ENCODE measurements at regions not wholly inside any gene's neighbourhood (a gene's known extent, or its start where the extent isn't known, plus 50 kb on each side); places are given as distances from the start of the nearest gene placed in this dataset.

DNA sequence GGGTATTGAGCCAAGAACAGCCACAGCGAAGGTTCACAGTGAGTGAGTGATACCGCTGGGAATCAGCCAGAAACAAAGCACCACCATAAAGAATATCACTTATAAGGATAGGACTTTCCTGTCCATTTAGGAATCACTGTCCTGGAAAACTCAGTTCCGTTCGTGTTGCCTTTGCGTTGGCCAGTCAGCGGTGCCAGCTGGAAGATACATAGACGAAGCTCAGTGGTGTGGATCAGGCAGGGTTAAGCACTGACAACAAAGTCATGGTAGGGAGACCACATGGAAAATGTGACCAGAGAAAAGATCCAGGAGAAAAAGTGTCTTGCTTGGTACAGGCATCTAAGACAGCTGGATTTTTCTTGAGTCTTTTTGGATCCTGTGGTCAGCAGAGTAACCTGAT lies 579.7 kb upstream of the DPP6 start:
- no peak for DNase-seq (ENCODE audit: low spot score)
- intact Hi-C loops (cut with DNase I): no loop called here

- intact Hi-C loops (cut with DNase I): no loop called here
- no peak for DNase-seq (ENCODE audit: low spot score)
Measured at GRCh38 chr7:153473185-153473584, 579.0 kb upstream of the DPP6 start.

DNA sequence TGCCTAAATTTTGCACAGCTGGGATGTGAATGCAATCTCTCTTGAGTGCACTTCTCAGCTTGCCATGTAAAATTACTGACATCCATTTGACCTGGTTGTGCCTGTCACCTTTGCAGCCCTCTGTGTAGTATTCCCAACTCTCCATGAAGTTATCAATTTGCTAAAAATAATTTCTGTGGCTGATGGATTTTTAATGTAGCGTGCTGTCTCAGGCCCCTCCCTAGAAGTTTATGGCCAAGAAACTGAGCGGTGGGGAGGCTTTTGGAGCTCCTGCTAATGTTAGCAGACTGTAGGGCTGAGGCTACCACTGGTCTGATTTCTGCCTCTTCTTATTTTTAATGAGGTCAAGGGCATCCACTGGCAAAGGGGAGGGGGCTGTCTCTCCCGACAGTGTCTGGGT lies 577.0 kb upstream of the DPP6 start:
- intact Hi-C loops (cut with DNase I): no loop called here
- DNase-seq (ENCODE audit: low spot score): no peak

- intact Hi-C loops (cut with DNase I): no loop called here
Measured at GRCh38 chr7:153476166-153476565, 576.0 kb upstream of the DPP6 start.

GRCh38 chr7:153496257-153496656 lies 555.9 kb upstream of the DPP6 start:
- no peak for DNase-seq (ENCODE audit: low spot score)
- intact Hi-C loops (cut with DNase I): no loop called here

More at GRCh38 chr7:153476166-153476565, 576.0 kb upstream of the DPP6 start:
- no peak for DNase-seq (ENCODE audit: low spot score)

DNA sequence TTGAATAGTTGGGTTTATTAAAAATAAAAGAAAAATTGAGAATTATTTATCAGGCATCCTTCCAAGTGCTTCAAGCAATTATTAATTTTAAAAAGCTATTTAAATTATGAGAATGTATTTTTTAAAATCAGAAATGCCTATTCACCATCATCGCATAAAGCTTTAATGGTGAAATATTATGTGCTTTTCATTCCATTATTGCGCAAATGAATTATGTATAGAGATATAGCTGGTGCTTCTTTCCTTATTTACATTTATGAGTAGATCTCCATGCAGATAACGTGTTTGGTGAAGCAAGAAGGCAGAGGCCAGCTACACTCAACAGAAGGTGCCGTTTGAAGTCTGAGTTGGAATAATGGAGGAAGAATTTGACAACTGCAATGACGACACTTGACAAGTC lies 549.1 kb upstream of the DPP6 start:
- no peak for DNase-seq (ENCODE audit: low spot score)
- intact Hi-C loops (cut with DNase I): no loop called here

DNA sequence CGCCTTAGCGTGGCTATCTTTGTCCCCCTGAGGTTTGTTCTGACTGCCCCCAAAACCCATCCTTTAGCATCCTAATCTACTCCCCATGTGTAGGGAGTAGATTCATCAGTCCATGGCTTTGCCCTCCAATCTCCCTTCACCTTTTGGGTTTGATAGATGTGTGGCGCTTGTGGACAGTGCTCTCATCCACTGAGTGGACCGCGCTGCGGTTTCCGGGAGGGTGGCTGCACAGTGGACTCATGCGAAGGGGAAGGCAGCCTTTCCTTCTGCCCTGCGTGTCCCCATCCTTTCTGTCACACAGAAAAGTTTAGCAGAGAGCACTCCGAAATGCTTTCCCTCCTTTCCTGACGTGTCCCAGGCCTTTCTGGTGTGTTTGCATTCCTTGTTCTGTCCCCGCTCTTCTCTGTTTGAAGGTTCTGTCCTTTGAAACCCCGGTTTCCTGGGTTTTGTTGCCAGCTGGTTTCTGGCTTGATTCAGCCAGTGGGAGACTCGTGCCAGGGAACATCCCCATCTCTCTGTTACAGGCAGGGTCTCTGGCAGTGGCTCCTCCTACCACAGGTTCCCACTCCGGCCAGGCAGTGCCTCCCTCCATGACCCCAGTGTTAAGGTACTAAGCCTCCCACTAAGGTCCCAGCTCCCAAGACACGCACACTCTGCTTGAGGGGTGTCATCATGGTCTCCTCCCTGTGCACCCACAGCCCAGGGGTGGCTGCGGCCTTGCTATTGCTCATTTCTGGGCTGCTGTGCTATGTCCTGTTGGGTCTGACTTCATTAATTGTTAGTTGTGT lies 547.7 kb upstream of the DPP6 start:
- intact Hi-C loops (cut with DNase I): no loop called here
- no peak for DNase-seq (ENCODE audit: low spot score)

DNA sequence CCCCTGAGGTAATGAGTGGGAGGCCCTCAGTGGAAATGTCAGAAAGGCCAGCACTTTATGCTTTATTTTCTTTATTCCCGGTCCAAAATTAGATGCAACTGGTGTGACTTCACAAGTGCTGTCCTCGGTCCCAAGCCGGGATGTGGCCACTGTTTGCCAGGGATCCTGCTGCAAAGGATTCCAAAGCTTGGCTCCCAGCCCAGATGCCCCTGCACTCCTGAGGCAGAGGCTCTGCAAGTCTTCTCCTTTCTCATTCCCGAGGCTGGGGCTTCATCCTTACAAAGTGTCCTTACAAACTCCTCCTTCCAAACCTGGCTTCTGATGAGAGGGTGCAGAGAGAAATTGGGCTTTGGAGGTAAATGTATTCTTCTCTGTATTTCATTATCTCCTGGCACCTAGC lies 544.3 kb upstream of the DPP6 start:
- intact Hi-C loops (cut with DNase I): no loop called here
- DNase-seq (ENCODE audit: low spot score): no peak

DNA sequence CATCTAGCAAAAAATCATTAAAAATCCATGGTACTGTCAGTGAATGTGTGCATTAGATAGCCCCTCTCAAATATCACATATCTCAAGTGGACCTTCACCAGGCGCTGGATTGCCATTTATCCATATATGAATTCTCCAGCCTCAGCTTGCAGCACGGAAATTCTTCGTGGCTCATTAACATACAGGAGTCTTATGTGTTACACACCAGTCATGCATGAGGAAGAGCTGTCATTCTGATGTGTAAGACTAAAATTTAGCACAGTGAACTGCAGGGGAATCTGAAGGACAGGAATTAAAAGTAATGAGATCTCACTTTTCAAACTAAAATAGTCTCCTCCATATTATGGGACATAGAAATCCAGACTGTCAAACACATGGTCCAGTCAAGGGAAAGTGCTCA lies 542.4 kb upstream of the DPP6 start:
- DNase-seq (ENCODE audit: low spot score): no peak
- intact Hi-C loops (cut with DNase I): no loop called here

DNA sequence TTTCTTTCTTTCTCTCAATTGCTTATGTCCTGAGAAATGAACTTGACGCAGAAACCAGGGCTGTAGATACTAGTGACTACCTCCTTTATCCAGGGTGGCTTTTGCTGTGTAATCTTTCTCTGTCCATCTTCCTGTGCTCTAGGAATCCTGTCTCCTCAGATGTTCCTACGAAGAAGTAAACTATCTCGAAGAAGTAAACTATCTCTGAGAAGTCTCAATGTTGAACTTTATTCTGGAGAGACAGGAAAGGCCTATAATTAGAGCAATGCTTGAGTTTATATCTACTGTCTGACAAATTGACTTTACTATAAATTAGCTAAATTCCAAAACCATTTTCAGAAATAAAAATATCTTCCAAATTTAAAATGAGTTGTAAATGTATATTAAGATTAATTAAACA lies 541.5 kb upstream of the DPP6 start:
- no peak for DNase-seq (ENCODE audit: low spot score)
- intact Hi-C loops (cut with DNase I): no loop called here

DNA sequence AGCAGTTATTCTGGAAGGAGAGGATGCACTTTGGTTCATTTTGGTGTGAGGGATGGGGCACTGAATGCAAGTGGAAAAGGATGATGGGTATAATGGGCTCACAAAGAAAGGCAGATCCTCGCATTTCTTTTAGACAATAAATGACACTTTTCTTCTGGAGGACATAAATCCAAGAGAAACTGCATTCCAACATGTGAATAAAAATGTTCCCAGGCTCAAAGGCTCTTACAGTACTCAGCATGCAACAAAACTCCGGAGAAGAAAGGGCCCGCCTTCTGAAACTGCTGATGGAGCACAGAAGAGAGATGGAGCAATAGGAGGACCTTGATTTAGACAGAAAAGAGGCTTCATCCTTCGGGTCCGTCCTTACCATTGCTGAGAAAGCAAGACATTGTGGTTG lies 538.2 kb upstream of the DPP6 start:
- intact Hi-C loops (cut with DNase I): no loop called here

GRCh38 chr7:153515359-153515758 lies 536.8 kb upstream of the DPP6 start:
- intact Hi-C loops (cut with DNase I): no loop called here
- DNase-seq (ENCODE audit: low spot score): no peak

More for the DNA sequence above, 538.2 kb upstream of the DPP6 start:
- DNase-seq (ENCODE audit: low spot score): no peak

DNA sequence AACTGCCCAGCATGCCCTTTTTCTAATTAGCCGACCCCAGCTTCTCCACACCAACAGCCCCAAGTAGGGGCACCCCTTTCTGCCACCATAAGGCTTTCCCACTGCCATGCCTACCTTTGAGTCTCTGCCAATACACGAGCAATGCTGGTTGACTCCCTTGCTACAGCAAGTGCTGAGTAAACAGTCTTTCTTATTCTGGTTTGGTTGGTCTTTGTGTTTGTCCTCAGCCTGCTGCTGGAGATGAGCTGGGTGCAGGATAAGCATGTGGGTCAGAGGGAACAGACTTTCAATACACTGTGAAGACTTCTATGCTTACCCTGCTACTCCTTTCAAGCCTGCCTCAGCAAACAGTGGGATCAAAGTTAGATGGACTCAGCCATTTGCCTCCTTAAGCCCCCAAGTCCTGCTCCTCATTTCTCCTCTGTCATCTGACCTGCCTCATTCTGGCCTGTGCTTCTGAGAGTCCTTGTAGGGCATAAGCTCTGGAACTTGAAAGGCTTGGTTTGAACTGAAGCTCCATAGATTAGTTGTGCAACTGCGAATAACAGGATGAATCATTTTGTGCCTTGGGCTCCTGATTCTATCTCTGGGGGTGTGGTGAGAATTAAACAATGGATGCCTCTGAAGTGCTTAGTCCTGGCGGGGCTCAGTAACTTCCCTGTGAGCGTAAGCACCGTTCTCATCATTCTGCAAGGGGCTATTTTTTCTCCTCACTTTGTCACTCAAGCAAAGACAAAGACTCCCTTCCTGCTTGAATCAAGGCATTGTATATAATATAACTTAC lies 533.8 kb upstream of the DPP6 start:
- DNase-seq (ENCODE audit: low spot score): no peak
- intact Hi-C loops (cut with DNase I): no loop called here

DNA sequence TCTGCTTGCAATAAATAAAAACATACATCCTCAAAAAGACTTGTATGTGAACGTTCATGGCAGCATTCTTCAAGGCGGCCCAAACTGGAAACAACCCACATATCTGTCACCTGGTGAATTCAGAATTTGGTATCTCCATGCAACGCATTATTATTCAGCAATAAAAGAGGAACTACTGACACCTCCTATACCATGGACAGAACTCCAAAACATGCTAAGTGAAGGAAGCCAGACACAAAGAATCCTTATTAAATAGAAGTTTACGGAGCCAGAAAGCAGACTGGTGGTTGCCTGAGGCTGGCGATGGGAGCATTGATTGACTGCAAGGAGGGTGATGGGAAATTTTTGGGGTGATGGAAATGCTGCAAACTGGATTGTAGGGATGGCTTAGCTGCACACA lies 530.8 kb upstream of the DPP6 start:
- no peak for DNase-seq (ENCODE audit: low spot score)
- intact Hi-C loops (cut with DNase I): no loop called here

DNA sequence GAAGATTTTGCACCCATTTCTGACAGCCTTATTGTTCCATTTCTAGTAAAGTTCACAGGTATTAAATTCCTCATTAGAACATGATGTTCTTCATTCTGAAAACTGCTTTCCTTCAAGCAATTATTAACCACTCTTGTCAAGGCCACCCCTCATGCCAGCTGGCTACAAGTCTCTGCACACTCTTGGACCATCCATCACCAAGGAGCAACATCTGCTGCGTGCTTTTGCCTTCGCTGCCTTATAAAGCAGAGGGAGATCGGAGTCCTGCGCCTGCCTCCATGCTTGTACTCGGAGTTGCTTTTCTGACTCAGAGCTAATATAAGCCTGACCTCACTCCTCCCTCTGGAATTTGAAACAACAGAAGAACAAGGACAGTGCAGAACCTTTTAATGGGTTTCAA lies 529.9 kb upstream of the DPP6 start:
- intact Hi-C loops (cut with DNase I): no loop called here
- DNase-seq (ENCODE audit: low spot score): no peak

GRCh38 chr7:153523320-153524015 lies 528.7 kb upstream of the DPP6 start:
- DNase-seq (ENCODE audit: low spot score): no peak
- intact Hi-C loops (cut with DNase I): no loop called here

DNA sequence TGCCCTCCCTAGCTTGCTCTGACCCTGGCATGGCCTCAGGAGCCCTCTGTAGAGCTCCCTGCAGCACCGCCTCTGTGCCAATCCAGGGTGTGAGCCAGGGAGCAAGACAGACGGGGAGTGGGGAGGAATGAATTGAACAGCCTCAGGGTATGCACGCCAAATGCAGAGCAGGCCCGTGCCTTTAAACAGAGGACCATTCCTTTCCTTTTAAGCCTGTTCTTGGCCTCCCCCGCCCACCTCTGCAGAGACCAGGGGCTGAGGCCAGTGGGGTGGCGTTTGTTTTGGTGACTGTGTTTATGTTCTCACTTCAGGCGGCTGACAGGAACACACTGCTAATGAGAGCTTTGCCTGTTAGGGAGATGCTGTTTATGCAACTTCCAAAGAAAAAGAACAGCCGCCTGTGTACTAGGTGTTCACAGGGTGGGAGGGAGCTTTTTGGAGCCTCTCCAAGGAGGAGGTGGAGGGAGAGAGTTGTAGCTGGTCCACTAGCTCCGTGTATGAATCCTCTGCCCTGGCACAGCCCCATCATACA lies 528.1 kb upstream of the DPP6 start:
- intact Hi-C loops (cut with DNase I): no loop called here
- no peak for DNase-seq (ENCODE audit: low spot score)

- no peak for DNase-seq (ENCODE audit: low spot score)
- intact Hi-C loops (cut with DNase I): no loop called here
Measured at GRCh38 chr7:153529100-153529499, 523.1 kb upstream of the DPP6 start.

GRCh38 chr7:153529651-153530165 lies 522.5 kb upstream of the DPP6 start:
- intact Hi-C loops (cut with DNase I): no loop called here
- no peak for DNase-seq (ENCODE audit: low spot score)

DNA sequence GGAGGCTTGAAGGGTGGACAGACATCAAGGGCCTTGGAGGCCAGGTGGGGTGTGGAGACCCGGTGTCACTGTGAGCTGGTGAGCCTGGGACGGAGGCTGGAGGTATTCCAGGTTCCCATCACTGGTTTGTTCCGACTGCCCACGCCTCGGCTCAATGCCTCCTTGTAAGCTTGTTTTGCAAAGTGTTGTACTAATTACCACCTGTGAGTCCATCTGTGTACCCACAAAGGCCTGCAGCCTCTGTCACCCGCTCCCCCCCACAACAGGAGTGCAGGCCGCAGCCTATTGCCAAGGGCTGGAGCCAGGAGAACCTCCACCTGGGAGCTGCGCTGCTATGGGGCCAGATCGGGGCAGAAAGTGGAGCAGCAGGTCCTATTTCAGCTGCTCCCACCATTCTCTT lies 521.8 kb upstream of the DPP6 start:
- DNase-seq (ENCODE audit: low spot score): no peak
- intact Hi-C loops (cut with DNase I): no loop called here
